SU-DHL-6 (cell line): ENCODE measurements at regions not wholly inside any gene's neighbourhood (a gene's known extent, or its start where the extent isn't known, plus 50 kb on each side); places are given as distances from the start of the nearest gene placed in this dataset.

Experiments
- H2AFZ ChIP-seq: fragments of 200-600 bp; sonication (generic); 2 replicates; pipeline ENCODE4 v1.6.1; 2014; ENCODE audit warnings: low read depth, mild to moderate bottlenecking, moderate library complexity, mixed read lengths, antibody characterized with exemption, low read length; ENCODE audit not compliant: severe bottlenecking
- H3F3A ChIP-seq: fragments of 200-600 bp; shearing (Covaris generic); 2 replicates; pipeline ENCODE4 v1.6.0; 2016; ENCODE audit warnings: antibody characterized with exemption, mild to moderate bottlenecking; ENCODE audit not compliant: insufficient read depth
- H3K27ac ChIP-seq: fragments of 200-600 bp; sonication (generic); 2 replicates; pipeline ENCODE4 v1.5.1; 2016; ENCODE audit warnings: low read depth, mild to moderate bottlenecking, low read length, moderate library complexity, mixed read lengths
- H3K27me3 ChIP-seq: fragments of 200-600 bp; sonication (generic), shearing (Covaris generic); 2 replicates; pipeline ENCODE4 v1.6.0; 2014; ENCODE audit warnings: mild to moderate bottlenecking, low read length
- H3K36me3 ChIP-seq: fragments of 200-600 bp; sonication (generic); 2 replicates; pipeline ENCODE4 v1.6.1; 2014; ENCODE audit warnings: mild to moderate bottlenecking, low read length, mixed read lengths
- H3K4me2 ChIP-seq: fragments of 300-600, 200-600 bp; shearing (Covaris generic), sonication (generic); 2 replicates; pipeline ENCODE4 v1.6.0; 2014; ENCODE audit warnings: low read length, low read depth, mild to moderate bottlenecking; ENCODE audit not compliant: poor library complexity, severe bottlenecking
- H3K4me3 ChIP-seq: fragments of 200-600 bp; sonication (generic); 2 replicates; pipeline ENCODE4 v1.5.1; 2014; ENCODE audit warnings: antibody characterized with exemption, low read length, mild to moderate bottlenecking, mixed read lengths; ENCODE audit not compliant: insufficient read depth, poor library complexity, severe bottlenecking
- H3K79me2 ChIP-seq: fragments of 200-600 bp; sonication (generic); 2 replicates; pipeline ENCODE4 v1.6.1; 2014; ENCODE audit warnings: mild to moderate bottlenecking, low read length, moderate library complexity; ENCODE audit not compliant: insufficient read depth
- H3K9ac ChIP-seq: fragments of 200-600 bp; sonication (generic); 2 replicates; pipeline ENCODE4 v1.7.0; 2014; ENCODE audit warnings: mild to moderate bottlenecking, low read length
- H3K9me2 ChIP-seq: fragments of 200-600 bp; sonication (generic); replicated peaks from 2 replicates; pipeline ENCODE4 v1.6.1; 2014; ENCODE audit warnings: low read length; ENCODE audit not compliant: insufficient read depth
- H3K9me3 ChIP-seq: fragments of 200-600 bp; sonication (generic); 2 replicates; pipeline ENCODE4 v1.6.1; 2014; ENCODE audit warnings: low read length, mixed read lengths; ENCODE audit not compliant: insufficient read depth
- H4K20me1 ChIP-seq: fragments of 200-600 bp; sonication (generic); 2 replicates; pipeline ENCODE4 v1.6.1; 2014; ENCODE audit warnings: low read depth, mild to moderate bottlenecking, antibody characterized with exemption, low read length, moderate library complexity, mixed read lengths
- CTCF ChIP-seq: fragments of 200-600 bp; sonication (generic); IDR thresholded peaks from one replicate; pipeline ENCODE4 v1.5.1; 2017; ENCODE audit warnings: antibody characterized with exemption, mild to moderate bottlenecking, low read length, moderate library complexity; ENCODE audit not compliant: insufficient read depth, poor library complexity, severe bottlenecking
- EZH2phosphoT487 ChIP-seq: fragments of 200-600 bp; sonication (generic), shearing (Covaris generic); conservative IDR thresholded peaks from 2 replicates; pipeline ENCODE4 v1.6.1; 2018; ENCODE audit warnings: mild to moderate bottlenecking, antibody characterized with exemption, low read length, moderate library complexity, mixed read lengths

- Histone ChIP-seq H3K4me3 (no peak overlapping the region), H2AFZ (no peak overlapping the region), H3F3A (no peaks in the 10 kb centered on the region), H4K20me1 (no peaks in the 10 kb centered on the region), H3K9me2 (no peaks in the 10 kb centered on the region), H3K27ac (no peak overlapping the region), H3K4me2 (no peak overlapping the region), H3K27me3 (no peaks in the 10 kb centered on the region), H3K79me2 (no peaks in the 10 kb centered on the region), H3K9ac (no peak overlapping the region), H3K36me3 (no peaks in the 10 kb centered on the region), H3K9me3 (no peaks in the 10 kb centered on the region)
- TF ChIP-seq EZH2phosphoT487: no peak
- no peak for TF ChIP-seq CTCF
Measured at GRCh38 chr1:101316799-101317198, 80.0 kb downstream of the S1PR1 start.

GRCh38 chr1:101317590-101317989 lies 80.8 kb downstream of the S1PR1 start:
- H3K27me3 ChIP-seq: no peaks in the 10 kb centered on the region
- no peaks in the 10 kb centered on the region for H3K9me3 ChIP-seq
- TF ChIP-seq EZH2phosphoT487 (no peak), CTCF (no peak)
- no peaks in the 10 kb centered on the region for H4K20me1 ChIP-seq
- no peaks in the 10 kb centered on the region for H3K79me2 ChIP-seq
- H3K36me3 ChIP-seq: no peaks in the 10 kb centered on the region
- no peak overlapping the region for H3K4me2 ChIP-seq
- H3F3A ChIP-seq: no peaks in the 10 kb centered on the region
- no peak overlapping the region for H3K9ac ChIP-seq
- H3K4me3 ChIP-seq: no peak overlapping the region
- no peak overlapping the region for H3K27ac ChIP-seq
- no peak overlapping the region for H2AFZ ChIP-seq
- H3K9me2 ChIP-seq: no peaks in the 10 kb centered on the region

- H4K20me1 ChIP-seq: no peaks in the 10 kb centered on the region
- no peak overlapping the region for H3K4me2 ChIP-seq
- no peak overlapping the region for H3K9ac ChIP-seq
- no peaks in the 10 kb centered on the region for H3K36me3 ChIP-seq
- H3K27ac ChIP-seq: no peak overlapping the region
- H3K4me3 ChIP-seq: no peak overlapping the region
- H3K9me2 ChIP-seq: no peaks in the 10 kb centered on the region
- H3F3A ChIP-seq: no peaks in the 10 kb centered on the region
- H2AFZ ChIP-seq: no peak overlapping the region
- no peaks in the 10 kb centered on the region for H3K9me3 ChIP-seq
- H3K79me2 ChIP-seq: no peaks in the 10 kb centered on the region
- H3K27me3 ChIP-seq: no peaks in the 10 kb centered on the region
- TF ChIP-seq CTCF (no peak), EZH2phosphoT487 (no peak)
Measured at GRCh38 chr1:101323535-101323934, 86.7 kb downstream of the S1PR1 start.
